ENCODE measurements at regions not wholly inside any gene's neighbourhood (a gene's known extent, or its start where the extent isn't known, plus 50 kb on each side); places are given as distances from the start of the nearest gene placed in this dataset.
A peak's percentile ranks its signal among the peaks of the same experiment; 100 is the strongest.

DNA sequence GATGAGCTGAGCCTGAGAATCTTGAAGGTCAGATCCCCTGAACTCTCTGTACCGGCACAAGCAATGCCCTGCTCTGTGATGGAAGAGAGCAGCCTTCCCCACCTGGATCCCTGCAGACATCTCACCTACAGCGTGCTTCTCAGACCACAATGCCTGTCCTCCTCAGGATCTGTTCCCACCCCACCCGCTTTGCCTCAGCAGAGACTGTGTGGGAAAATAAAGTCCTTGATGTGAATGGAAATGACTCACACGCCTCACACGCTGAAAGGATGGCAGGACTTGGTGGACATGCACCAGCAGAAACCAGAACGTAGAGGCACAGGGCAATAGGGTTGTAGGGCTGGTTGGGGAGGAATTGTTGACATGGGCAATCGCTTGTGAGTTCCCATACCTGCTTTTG lies 117.9 kb upstream of the POU3F3 start:
- no peaks in the 10 kb centered on the region for H3K4me1 Mint-ChIP-seq
- no peak overlapping the region for H3K4me3 Mint-ChIP-seq
- H3K27ac Mint-ChIP-seq = no peak overlapping the region
- no peaks in the 10 kb centered on the region for H3K36me3 Mint-ChIP-seq
- ATAC-seq (no peak), DNase-seq (ENCODE audit: low spot score in 2 of 2) (no peak)
- H3K9me3 Mint-ChIP-seq = peaks cover 5% of the 10 kb centered on the region

DNA sequence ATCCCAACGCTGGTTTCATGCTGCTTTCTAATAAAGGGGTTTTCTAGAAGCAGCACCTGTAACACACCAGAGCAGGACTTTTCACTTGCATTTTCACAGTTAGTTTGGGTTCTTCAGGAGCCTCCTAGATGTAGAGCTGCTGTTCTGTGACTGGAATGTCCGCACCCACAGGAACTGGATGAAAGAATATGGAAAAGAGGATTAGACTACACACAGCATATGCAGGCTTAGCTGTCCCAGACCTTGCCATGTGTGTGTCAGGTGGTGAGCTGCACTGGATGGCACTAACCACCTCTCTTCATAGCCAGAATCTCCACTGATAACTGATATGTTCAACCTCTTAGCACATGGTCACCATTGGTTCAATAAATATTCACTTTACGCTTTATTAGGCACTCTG lies 112.1 kb upstream of the POU3F3 start:
- DNase-seq (ENCODE audit: low spot score in 2 of 2) (no peak), ATAC-seq (no peak)
- H3K9me3 Mint-ChIP-seq = peaks cover 3% of the 10 kb centered on the region
- no peaks in the 10 kb centered on the region for H3K36me3 Mint-ChIP-seq
- no peak overlapping the region for H3K4me3 Mint-ChIP-seq
- no peaks in the 10 kb centered on the region for H3K4me1 Mint-ChIP-seq
- H3K27ac Mint-ChIP-seq = no peak overlapping the region

DNA sequence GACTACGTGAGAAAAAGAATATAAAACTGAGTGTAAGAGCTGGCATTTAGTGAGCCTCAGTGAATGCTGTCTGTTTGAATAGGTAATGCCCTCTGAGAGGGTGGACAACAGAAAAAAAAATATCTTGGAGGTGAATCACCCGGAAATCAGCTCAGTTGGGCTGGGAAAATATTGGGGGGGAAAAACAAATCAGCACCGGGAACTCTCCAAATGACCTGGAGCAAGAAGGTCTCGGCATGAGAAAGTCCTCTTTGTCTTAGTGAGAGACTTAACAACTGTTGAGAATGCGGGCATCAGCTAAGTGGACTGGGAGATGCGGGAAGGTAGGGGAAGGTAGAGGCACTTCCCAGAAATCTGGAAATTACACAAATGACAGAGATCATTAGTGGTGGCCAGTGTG lies 109.4 kb upstream of the POU3F3 start:
- DNase-seq (ENCODE audit: low spot score in 2 of 2) (no peak), ATAC-seq (no peak)
- H3K9me3 Mint-ChIP-seq = no peaks in the 10 kb centered on the region
- no peak overlapping the region for H3K27ac Mint-ChIP-seq
- H3K4me1 Mint-ChIP-seq = no peaks in the 10 kb centered on the region
- no peaks in the 10 kb centered on the region for H3K36me3 Mint-ChIP-seq
- H3K4me3 Mint-ChIP-seq = no peak overlapping the region

DNA sequence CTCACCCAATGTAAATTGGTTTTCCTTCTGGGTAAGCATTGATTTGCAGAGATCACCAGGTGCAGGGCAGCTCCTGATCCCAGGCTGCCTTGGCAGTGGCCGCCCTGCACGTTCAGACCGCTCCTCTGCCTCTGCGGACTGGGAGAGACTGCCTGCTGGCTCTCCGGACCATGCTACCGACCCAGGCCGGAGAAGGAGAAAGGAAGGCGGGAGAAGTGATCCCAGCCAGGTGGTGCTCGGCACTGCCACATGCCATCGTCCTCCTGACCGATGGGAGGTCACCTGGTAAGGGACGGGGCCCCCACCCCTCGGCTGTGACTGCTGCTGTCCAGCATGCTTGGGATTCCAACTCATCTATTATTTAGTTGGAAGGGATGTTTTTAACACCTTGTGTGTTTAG lies 108.1 kb upstream of the POU3F3 start:
- no peak for ATAC-seq
- H3K9me3 Mint-ChIP-seq = no peaks in the 10 kb centered on the region
- H3K27ac Mint-ChIP-seq = no peak overlapping the region
- no peaks in the 10 kb centered on the region for H3K36me3 Mint-ChIP-seq
- DNase-seq (ENCODE audit: low spot score in 2 of 2) = no peak
- H3K4me3 Mint-ChIP-seq = no peak overlapping the region
- H3K4me1 Mint-ChIP-seq = no peaks in the 10 kb centered on the region

DNA sequence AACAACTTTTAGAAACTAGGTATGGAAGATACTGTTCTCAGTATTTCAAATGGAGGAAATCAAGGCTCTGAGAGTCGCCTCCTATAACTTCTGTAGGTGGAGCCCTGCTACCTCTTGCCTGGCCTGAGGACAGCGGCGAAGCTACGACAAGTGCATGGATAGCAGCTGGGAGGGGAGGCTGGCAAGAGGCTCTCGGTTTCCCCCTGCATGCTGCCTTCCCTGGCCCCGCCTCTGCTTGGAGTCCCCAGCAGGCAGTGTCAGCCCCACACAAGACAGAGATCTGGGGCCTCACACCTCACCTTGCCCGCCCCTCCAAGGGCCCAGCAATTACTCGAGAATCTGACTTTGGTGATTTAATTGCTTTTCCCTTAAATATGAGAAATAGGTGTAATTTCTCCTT lies 107.6 kb upstream of the POU3F3 start:
- Mint-ChIP-seq H3K36me3 (no peaks in the 10 kb centered on the region), H3K27ac (no peak overlapping the region), H3K4me3 (no peak overlapping the region), H3K9me3 (no peaks in the 10 kb centered on the region), H3K4me1 (no peaks in the 10 kb centered on the region)
- no peak for ATAC-seq
- no peak for DNase-seq (ENCODE audit: low spot score in 2 of 2)

DNA sequence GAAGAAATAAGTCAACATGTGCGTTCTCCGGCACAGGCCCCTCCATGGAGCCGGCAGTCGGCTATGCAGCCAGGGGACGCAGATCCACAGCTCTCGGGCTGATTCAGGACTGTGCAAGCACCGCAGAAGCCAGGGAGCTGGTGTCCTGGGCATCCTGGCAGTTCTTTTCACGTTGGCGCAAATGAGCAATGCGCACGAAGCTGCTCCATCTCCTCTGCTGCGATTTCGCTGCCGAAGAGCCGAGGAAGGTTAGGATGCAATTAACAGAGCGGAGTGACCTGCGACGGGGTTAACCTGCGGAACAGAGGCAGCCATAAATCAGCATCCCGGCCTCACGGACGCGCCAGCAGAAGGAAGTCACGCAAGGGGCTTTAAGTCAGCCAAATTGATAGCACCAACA lies 107.1 kb upstream of the POU3F3 start:
- H3K4me3 Mint-ChIP-seq = no peak overlapping the region
- H3K9me3 Mint-ChIP-seq = no peaks in the 10 kb centered on the region
- no peaks in the 10 kb centered on the region for H3K36me3 Mint-ChIP-seq
- no peak overlapping the region for H3K27ac Mint-ChIP-seq
- DNase-seq (ENCODE audit: low spot score in 2 of 2) (no peak), ATAC-seq (no peak)
- H3K4me1 Mint-ChIP-seq = no peaks in the 10 kb centered on the region

DNA sequence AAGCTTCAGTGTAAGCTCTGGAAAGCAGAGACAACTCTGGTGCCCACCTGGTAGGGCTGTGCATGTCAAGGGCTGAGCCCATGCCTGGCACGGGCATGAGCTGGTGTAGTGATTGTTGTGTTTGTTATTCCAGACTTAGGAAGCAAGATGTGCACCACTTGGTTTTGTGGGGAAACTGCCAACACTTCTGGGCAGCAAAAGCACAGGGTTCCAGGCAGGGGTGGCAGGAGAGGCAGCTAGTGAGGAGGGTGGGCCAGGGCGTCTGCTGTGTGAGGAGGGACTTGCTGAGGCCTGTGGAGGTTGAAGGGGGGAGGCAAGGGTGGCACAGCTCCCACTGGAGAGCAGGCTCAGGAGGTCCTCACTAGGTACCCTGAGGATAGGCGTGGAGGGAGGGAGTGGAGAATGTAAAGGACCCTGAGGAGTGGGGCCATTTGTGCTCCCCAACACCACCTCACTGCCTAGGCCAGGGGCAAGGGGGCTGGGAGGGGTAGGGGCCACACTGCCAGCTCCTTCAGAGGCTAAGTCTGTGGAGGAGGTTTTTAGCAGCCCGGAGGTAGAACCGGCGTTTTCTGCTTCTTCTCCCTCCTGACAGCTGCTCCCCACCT lies 104.0 kb upstream of the POU3F3 start:
- ATAC-seq (peak; percentile 50), DNase-seq (ENCODE audit: low spot score in 2 of 2) (no peak)
- Mint-ChIP-seq H3K4me3 (no peak overlapping the region), H3K9me3 (no peaks in the 10 kb centered on the region), H3K4me1 (no peaks in the 10 kb centered on the region), H3K27ac (no peak overlapping the region), H3K36me3 (no peaks in the 10 kb centered on the region)

DNA sequence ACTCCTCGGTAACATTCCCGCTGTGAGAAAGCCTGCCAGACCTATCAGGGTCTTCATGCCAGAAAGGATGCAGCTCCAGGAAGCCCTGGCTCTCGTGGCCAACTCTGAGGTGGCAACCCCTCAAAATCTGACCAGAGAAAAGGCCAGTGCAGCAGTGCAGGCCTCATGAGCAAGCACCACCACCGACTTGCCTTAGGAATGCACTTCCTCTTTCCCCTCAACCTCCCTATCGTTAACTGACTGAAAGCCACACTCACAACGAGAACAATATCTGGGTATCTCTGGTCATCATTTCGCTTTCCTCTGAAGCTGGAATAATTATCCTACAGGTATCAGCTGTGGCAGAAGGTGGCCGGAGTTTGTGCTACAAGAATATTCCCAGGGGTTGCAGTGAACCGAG lies 101.4 kb upstream of the POU3F3 start:
- Mint-ChIP-seq H3K9me3 (peaks cover 3% of the 10 kb centered on the region), H3K4me3 (no peak overlapping the region), H3K4me1 (no peaks in the 10 kb centered on the region), H3K36me3 (no peaks in the 10 kb centered on the region), H3K27ac (no peak overlapping the region)
- DNase-seq (ENCODE audit: low spot score in 2 of 2) = no peak
- ATAC-seq = no peak

DNA sequence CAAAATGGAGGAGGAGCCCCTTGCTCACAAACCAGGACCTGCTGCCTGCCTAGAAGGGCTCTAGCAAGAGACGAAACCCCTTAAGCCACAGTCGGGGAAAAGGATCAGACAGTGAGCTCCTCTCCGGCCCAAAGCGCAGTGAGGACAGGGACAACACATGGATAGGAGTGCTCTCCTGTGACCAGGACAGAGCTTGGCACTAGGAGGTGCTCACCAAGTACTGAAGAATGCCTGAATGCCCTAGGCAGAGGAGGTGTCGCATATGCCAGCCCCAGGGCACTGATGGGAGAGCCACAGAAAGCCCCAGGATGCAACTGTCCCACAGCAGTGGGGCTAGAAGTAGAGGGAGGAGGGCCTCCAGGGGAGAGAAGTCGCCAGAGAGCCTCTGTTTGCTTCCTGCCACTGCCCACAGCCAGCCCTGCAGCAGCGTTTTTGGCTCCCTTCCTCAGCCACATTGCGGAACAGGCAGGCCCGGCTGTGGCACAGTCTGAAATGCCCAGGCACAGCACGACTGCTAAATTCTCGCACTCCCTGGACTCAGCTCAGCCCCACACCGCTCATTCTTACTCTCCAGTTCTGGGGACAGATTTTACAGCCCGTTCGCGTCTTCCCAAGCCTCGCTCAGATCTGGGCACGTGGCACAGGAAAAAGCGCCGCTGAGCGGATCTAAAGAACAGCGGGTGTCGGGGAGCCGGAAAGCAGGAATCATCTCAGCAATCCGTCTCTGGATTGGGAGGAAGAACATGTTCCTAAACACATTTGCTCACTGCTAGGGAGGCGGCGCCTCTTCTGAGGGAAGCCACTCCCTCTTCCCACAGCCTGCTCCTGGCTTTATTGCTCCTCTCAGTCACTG lies 98.7 kb upstream of the POU3F3 start:
- H3K27ac Mint-ChIP-seq = no peak overlapping the region
- H3K4me1 Mint-ChIP-seq = no peaks in the 10 kb centered on the region
- no peak overlapping the region for H3K4me3 Mint-ChIP-seq
- H3K36me3 Mint-ChIP-seq = no peaks in the 10 kb centered on the region
- ATAC-seq (no peak), DNase-seq (ENCODE audit: low spot score in 2 of 2) (no peak)
- H3K9me3 Mint-ChIP-seq = peaks cover 3% of the 10 kb centered on the region

DNA sequence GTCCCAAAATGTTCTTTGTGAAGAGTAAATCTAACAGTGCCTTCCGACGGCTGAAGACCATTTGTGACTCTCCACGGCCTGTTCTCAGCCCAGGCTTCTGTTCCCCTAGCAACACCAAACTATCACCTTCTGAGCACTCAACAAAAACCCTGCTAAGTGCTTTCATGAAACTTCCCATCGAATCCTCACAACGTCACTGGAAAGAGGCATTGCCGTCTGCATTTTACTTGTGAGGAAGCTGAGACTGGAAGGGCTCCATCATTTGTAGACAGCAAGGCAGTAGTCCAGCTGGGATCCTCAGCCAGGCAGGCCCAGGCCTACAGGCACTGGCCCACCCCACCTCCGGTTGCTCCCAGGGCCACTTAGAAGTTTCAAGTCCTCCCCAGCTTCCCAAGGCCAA lies 97.8 kb upstream of the POU3F3 start:
- Mint-ChIP-seq H3K9me3 (peaks cover 6% of the 10 kb centered on the region), H3K36me3 (no peaks in the 10 kb centered on the region), H3K4me1 (no peaks in the 10 kb centered on the region), H3K4me3 (no peak overlapping the region), H3K27ac (no peak overlapping the region)
- DNase-seq (ENCODE audit: low spot score in 2 of 2) = no peak
- no peak for ATAC-seq

DNA sequence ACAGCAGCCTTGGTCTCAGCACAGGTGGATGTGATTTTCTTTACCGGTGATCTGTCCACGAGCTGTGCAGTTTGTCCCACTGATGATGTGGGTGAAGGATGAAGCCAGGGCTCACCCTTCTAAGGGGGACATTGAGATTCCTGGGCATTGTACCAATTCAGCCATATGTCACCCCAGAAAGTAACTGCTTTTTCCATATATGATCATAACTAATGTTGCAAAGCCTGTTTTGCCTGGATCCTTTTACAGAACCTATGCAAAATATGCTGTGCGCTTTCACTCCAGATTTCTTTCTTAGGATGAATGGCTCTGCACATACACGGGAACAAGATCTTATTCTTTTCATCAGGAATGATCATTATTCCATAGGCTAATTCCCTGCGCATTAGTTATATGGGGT lies 96.9 kb upstream of the POU3F3 start:
- no peak overlapping the region for H3K4me3 Mint-ChIP-seq
- DNase-seq (ENCODE audit: low spot score in 2 of 2) (no peak), ATAC-seq (no peak)
- H3K4me1 Mint-ChIP-seq = no peaks in the 10 kb centered on the region
- no peak overlapping the region for H3K27ac Mint-ChIP-seq
- no peaks in the 10 kb centered on the region for H3K36me3 Mint-ChIP-seq
- H3K9me3 Mint-ChIP-seq = peaks cover 8% of the 10 kb centered on the region

DNA sequence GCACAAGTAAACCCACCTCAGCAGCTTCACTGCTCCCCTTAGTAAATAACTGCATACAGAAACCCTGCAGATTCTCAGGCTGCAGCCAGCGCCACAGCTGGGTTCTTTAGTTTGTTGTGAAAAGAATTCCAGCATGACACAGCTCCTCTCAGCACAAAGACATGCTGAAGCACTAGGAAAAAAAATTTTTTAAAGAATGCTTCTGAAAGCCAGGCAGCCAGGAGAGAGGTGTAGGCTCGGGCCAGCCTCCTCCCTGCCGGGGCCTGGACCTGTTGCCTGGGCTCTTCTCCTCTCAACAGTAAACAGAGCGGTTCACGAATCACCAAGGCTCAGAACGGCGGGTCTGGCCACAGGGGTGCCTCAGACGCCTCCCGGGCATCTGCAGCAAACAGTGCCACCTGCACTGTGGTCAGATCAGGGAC lies 95.7 kb upstream of the POU3F3 start:
- Mint-ChIP-seq H3K36me3 (no peaks in the 10 kb centered on the region), H3K27ac (no peak overlapping the region), H3K9me3 (peaks cover 8% of the 10 kb centered on the region), H3K4me1 (no peaks in the 10 kb centered on the region), H3K4me3 (no peak overlapping the region)
- ATAC-seq (no peak), DNase-seq (ENCODE audit: low spot score in 2 of 2) (no peak)

DNA sequence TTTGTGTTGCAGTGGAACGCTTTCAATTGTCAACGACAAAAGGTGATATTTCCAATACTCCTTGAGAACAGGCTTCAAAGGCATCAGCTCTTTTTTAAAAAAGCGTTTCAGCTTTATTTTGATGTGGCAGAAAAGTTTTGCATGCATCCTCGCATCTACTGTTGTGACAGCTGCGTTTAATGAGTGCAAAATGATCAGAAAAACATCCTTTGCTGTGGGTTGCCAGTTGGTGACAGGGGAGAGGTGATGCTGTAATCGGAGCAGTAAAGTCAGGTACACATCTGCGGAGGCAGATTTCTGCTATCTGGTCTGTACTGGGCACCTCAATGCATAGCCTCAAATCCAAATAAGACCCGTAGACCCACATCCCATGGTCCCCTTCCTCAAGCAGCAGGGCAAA lies 91.9 kb upstream of the POU3F3 start:
- no peak for ATAC-seq
- H3K9me3 Mint-ChIP-seq = peaks cover 5% of the 10 kb centered on the region

DNA sequence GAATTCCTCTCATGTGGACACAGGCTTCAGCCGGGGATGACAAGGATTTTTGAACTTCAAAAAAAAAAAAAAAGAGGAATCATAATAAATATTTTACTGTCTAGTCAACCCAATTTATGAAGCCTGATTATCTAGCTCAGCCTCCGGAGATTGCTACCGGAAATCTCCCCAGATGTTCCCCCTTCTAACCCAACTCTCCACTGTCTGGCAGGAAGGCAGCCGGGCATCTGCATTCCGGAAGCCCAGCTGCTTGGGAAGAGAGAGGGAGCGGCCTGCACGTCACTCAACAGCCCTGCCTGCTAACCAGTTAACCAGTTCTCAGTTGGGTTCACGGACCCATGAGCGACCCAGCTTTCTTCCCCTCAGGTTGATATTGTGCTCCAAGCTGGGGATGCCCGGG lies 87.2 kb upstream of the POU3F3 start:
- H3K4me1 Mint-ChIP-seq = no peaks in the 10 kb centered on the region
- no peak overlapping the region for H3K27ac Mint-ChIP-seq
- no peak for DNase-seq (ENCODE audit: low spot score in 2 of 2)
- H3K9me3 Mint-ChIP-seq = peaks cover 7% of the 10 kb centered on the region
- no peak overlapping the region for H3K4me3 Mint-ChIP-seq
- no peak for ATAC-seq
- no peaks in the 10 kb centered on the region for H3K36me3 Mint-ChIP-seq

More for the DNA sequence above, 91.9 kb upstream of the POU3F3 start:
- Mint-ChIP-seq H3K4me3 (no peak overlapping the region), H3K4me1 (no peaks in the 10 kb centered on the region), H3K27ac (no peak overlapping the region), H3K36me3 (no peaks in the 10 kb centered on the region)
- DNase-seq (ENCODE audit: low spot score in 2 of 2) = no peak

DNA sequence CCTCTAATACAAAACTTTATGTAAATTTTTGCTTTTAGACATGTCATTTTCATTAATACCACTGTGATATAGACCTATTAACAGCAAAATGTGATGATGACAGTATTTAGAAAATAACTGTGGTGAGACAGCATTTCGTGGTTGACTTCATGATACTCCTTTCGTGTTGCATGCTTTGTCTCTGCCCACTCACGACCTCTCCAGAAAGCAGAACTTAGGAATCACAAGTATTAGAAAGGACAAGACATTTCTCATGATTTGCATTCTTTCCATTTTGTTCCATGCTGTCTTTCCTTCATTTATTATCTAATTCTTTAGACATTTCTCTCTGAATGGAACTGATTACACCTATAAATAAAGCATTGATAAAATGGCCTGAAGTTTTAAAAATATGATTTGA lies 85.2 kb upstream of the POU3F3 start:
- H3K4me1 Mint-ChIP-seq = no peaks in the 10 kb centered on the region
- ATAC-seq (no peak), DNase-seq (ENCODE audit: low spot score in 2 of 2) (no peak)
- H3K9me3 Mint-ChIP-seq = peaks cover 7% of the 10 kb centered on the region
- no peak overlapping the region for H3K4me3 Mint-ChIP-seq
- H3K27ac Mint-ChIP-seq = no peak overlapping the region
- H3K36me3 Mint-ChIP-seq = no peaks in the 10 kb centered on the region

DNA sequence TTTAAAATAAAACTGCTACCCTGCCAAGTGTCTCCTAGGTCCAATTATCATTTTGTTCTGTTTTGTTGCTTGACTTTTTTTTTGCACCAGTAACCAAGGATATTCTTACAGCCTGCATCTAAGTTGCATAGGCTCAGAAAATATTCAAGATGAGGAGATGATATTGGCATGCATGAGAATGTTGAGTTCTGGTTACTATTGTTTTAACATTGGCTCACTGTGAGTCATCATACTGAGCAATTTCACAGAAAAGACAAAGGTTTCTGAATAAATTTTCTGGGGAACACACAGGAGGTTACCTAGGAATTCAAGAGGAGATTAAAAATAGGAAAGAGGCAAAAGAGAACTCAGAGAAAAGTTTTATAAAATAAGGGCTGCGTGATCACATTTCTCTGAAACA lies 84.8 kb upstream of the POU3F3 start:
- H3K36me3 Mint-ChIP-seq = no peaks in the 10 kb centered on the region
- H3K4me1 Mint-ChIP-seq = no peaks in the 10 kb centered on the region
- H3K4me3 Mint-ChIP-seq = no peak overlapping the region
- no peak overlapping the region for H3K27ac Mint-ChIP-seq
- no peak for DNase-seq (ENCODE audit: low spot score in 2 of 2)
- ATAC-seq = no peak
- peaks cover 7% of the 10 kb centered on the region for H3K9me3 Mint-ChIP-seq

Data from stimulated activated effector memory CD8-positive, alpha-beta T cell treated with anti-CD3 and anti-CD28 coated beads, Interleukin-12 subunit alpha, Interleukin-12 subunit beta, amount 100 ng/mL, for 72 hours (primary cell).